LHCN-M2 (cell line): ENCODE measurements at regions not wholly inside any gene's neighbourhood (a gene's known extent, or its start where the extent isn't known, plus 50 kb on each side); places are given as distances from the start of the nearest gene placed in this dataset.

ENCODE experiments used
- DNase-seq: peaks from one replicate; pipeline ENCODE4 v3.0.0-alpha.2; 2012; ENCODE audit warnings: low read depth

DNA sequence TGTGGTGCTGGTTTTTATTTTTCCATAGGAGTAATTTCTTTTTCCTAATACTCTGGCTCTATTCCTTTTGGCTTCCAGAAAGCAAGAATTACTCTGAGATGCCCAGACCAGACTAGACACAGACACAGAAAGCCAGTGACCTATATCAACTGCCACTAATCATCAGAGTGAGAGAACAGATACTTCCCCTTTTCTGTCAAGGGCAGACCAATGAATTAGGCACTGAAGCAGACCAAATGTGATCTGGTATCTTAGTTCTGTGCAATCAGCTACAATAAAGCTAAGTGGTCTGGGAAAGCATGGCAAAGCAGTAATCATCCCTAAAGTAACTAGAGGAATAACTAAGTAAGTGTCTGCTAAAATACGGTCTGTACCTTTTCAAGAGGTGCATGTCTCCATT, 239.1 kb downstream of the ELAVL2 start:
- DNase-seq, result no peak

DNA sequence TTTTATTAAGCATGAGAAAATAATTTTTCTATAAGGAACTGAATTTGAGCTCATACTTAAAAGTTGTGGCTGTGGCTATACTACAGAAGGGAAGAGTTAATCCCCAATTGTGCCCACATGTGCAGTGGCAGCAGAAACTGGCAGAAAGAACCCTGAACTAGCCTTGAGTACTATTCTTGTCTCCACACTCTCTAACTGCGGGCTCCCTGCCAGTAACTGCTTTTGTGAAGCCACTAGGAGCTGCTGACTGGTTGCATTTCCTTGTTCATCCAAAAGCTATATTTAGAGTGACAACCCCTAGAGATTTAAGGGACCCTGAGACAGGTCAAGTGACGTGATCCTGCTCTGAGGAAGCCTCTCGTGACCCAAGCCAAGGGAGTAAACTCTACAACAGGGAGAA, 238.6 kb downstream of the ELAVL2 start:
- DNase-seq, result peak; percentile 55

DNA sequence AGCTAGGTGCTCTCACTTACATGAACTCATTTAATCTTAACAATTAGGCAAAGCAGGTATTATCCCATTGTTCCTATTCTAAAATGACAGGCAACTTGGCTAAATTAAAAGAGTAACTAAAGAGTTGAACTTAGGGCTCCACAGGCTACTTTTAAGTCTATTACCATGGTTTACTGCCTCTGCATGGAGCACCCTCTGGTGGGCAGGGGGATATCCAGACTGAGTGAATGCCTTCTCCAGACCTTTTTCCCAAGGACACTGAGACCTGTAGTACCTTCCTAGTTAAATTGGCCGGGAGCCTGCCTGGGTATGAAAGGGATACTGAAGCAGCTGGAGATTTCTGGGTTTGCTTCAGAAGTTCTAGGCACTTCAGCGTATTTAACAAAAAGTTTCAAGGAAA, 238.1 kb downstream of the ELAVL2 start:
- no peak for DNase-seq

DNA sequence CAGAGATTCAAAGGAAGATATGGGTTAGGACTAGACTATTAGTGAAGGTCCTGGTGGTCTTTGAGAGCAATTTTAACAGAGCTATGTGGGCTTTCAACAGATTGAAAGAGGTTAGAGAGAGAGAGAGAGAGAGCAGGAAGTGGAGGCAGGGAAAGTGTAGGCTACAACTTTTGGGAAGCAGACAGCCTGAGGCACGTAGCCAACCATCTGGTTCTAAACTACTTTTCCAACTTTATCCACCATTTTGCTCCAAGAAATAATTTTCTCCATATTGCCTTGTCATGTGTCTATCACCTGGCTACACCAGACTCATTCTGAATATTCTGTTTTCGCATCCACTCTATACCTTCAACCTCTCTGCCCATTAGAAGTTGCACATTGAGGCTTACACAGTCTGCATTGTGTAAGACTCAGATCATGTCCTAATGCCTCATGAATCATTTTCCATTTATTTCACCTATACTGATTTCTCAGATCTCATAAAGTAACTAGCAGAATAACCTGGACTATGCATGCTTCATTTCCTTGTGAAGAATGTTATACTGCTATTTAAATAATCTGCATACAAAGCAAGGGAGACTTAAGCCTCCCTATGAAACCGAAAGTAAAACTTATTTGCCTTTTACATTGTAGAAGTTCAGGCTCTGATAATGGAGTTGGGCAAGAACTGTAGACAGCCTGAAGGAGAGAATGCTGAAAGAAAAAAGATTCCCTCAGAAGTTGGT, 235.6 kb downstream of the ELAVL2 start:
- DNase-seq, result peak; percentile 22

DNA sequence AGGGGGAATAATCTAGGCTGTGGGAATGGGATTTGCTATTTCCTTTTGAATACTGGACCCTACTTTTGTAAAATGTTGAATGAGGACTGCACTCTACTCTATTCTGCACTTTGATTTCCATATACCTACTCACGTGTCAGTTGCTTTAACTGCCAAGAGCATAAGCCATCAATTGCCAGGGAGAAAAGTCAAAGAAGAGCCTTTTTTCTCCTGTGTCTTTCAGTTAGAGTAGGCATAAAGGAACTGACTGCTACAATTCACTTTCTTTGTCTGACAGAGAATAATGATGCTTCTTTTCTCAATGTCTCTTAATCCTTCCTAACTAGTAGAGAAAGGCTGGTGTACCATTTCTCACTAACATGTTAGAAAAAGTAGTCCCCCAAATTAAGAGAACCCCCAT, 231.6 kb downstream of the ELAVL2 start:
- DNase-seq, result no peak

DNA sequence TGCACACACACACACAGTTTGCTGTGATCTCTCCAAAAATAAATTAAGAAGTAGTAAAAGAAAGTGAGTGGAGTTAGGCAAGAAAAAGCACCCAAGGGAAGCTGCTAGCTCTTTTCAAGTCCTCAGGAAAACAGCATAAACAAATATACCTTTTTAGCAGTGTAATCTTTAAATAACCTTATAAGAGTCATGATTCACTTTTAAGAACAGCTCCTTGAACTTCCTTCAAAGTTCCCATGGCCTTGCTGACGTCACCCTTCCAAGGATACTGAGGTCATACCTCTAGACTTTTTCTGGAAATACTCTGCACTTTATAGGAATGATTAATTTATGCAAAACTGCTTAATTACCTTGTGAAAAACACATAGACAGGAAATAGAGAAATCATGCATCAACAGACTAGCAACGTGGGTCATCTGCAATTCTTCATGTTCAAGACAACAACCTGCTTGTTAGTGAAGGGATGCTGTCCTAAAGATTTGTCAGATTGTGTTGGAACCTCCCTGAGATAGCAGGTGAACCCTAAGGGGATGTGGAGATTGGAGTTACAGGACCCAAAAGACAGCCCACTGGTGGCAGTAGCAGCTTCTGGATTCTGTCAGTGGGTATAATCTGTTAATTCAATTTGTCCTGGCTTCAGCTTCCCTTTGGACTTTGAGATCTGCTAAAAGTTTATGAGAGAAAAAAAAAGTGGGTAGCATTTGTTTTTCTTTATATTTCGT, 229.0 kb downstream of the ELAVL2 start:
- DNase-seq, result no peak

DNA sequence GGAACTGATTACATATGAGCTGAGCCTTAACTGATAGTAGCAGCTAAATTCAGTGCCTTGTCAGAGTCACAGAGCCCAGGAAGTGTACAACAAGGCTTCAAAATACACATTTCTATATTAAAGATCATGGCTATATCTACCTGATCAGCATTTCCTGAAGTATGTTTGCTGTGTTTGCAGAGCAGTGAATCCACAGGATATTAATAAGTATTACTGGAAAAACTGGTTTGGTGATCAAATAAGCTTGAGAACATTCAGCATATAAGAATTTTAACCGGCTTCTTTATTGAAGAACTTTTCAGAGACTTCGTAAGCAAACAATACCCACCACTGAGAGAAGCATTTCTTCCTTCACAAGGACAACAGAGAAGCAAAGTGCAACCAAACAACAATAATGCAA, 227.0 kb downstream of the ELAVL2 start:
- no peak for DNase-seq

DNA sequence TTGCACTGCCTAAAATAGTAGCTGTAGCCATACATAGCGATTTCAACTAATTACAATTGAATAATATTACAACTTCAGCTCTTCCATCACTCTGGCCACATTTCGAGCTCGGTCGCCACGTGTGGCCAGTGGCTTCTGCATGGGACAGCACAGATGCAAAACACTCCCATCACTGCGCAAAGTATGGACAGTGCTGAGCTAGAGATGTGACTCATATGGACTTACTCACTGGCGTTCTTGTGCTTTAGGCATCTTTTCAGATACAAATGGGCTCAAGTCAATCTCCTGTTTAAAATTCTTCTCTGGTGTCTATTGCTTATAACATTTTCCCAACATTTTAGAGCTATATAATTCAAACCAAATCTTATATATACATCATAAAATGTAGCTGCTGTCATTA, 222.7 kb downstream of the ELAVL2 start:
- no peak for DNase-seq

DNA sequence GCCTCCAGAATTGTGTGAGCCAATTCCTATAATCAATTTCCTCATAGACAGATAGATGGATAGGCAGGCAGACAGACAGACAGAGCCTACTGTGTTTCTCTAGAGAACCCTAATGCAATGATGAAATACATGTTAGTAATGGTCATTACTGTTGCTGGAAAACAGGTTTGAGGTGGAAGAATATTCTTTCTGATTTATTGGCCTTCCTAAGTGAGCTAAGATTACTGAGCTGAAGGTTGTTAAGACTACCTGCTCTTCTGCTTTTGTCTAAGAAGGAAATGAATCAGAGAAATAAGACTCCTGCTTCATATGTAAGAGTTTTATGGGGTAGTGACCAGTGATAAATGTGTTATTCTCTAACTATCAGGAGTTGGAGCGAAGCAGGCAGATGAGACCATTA, 219.9 kb downstream of the ELAVL2 start:
- no peak for DNase-seq

DNA sequence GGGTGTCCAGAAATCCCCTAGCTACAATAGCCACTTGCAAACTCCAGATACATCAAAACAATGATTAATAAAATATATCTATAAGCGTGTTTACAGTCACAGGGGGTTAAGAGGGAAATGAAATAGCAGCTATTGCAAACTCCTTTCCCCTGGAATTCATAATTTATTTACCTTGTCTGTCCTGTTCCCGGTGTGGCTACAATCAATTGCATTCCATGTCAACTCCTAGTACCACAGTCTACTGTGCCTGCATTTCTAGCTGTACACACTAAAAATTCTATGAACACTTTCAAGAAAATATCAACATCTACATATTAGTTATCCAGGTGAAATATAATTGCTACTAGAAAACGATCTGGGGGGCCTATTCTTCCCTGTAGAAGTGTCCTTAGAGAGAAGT, 217.6 kb downstream of the ELAVL2 start:
- no peak for DNase-seq

DNA sequence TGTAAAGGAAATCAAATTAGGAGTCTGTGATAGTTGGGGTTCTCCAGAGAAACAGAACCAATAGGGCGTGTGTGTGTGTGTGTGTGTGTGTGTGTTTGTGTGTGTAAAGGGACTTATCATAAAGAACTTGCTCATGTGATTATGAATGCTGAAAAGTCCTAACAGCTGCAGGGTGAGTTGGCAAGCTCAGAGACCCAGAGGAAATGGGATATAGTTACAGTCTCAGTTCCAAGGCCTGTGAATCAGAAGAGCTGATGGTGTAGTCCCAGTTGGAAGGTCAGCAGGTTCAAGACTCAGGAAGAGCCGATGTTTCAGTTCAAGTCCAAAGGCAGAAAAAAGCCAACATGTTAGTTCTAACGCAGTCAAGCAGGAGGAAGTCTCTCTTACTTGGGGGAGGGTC, 214.2 kb downstream of the ELAVL2 start:
- peak; percentile 98 for DNase-seq

DNA sequence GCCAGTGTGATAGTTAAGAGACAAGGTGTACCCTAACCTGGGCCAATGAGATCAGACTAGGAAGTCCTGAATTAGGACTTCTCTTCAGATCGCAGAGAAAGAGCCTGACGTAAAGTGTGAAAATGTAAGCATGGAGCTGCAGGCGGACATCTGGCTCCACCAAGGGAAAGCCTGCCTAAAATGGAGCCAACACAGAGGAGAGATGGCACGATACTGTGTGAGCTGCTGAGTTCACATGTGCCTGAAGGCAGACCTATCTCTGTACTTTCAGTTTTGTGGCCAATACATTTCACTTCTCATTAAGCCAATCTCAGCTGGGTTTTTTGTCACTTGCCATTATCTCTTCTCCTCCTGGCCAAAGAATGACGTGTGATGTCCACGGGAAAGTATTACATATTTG, 210.5 kb downstream of the ELAVL2 start:
- no peak for DNase-seq

DNA sequence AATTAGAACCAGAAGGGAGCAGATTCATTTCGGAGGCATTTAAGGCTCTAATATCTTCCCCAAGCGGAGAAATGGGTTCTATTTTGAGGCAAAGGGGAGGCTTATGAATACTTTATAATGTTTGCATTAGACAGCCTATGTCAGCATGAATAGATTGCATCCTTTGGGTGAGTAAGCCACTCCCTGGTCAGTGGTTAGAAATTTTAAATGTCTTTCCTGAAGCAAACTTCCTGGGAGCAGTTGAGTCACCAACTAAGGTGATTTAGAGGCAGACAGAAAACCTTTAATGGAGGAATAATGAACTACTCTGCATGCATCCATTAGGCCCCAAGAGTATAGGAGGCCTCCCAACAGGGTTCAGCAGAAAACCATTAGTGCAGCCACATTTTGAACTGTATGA, 204.9 kb downstream of the ELAVL2 start:
- DNase-seq, result peak; percentile 44

DNA sequence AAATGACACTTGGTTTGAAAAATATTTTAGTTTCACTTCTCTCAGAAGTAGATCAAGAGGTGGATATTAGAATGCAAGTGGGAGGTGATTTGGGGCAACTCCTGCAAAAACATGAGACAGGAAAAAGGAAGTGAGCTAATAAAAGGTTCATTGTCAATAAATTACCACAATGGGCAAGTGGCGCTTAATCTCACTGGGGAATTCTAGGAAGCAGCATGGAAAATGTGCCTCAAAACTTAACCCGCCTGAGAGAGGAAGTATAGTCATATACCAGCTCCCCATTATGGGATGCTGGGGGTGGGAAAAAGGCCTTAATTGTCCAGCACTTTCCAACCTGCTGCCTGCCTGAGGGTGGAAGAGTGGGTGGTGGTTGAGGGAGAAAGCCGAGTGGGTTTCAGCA, 204.1 kb downstream of the ELAVL2 start:
- DNase-seq, result no peak

DNA sequence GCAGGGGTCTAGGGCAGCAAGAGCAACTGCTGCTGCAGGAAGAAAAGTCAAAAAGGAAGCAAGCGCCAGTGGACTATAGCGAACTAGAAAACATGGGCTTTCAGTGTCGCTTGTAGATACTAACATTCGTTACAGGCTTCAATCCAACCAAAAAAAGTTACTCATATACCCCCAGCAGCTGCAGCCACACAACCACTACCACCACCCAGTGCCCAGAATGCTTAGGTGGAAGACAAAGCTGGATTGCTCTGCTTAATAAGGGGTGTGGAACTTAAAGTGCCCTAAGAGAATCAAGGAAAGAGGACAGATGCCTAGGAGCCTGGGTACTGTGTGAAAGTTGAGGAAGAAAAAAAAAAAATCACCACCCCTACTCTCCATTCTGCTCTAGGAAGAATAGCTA, 203.6 kb downstream of the ELAVL2 start:
- no peak for DNase-seq

DNA sequence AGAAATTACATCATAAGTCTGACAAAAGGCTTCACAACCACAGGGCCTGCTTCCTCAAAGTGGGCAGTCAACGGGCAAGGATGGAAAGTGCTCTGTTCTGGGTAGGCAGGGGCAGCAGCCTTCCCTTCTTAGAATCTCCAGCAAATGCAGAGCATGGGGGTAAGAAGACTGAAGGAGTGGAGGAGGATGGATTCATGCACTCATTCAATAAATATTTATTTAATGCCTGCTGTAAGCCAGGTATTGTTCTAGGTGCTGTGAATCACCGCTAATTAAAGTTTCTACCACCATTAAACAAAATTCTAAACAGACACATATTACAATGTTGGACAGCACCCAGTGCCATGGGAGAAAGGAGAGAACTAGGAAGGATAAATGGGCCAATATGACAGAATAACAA, 195.6 kb downstream of the ELAVL2 start:
- DNase-seq, result no peak

DNA sequence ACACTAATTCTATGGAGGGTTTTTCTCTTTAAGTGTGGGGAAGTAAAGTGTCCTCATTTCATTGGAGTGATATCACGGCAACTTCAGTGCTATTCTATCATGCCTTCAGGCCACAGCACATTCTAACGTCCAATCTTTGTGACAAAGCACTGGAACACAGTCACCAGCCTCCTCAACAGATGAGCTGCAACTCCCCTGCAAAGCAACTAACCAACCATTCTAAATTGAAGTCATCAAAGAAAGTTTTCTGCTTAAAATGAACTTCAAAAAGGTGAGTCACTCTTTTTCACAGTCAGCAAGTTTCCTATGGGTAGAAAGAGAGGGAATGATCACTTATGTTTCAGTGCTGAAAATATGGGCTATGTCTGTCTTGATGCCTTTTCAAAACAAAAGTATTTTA, 190.8 kb downstream of the ELAVL2 start:
- DNase-seq, result no peak

DNA sequence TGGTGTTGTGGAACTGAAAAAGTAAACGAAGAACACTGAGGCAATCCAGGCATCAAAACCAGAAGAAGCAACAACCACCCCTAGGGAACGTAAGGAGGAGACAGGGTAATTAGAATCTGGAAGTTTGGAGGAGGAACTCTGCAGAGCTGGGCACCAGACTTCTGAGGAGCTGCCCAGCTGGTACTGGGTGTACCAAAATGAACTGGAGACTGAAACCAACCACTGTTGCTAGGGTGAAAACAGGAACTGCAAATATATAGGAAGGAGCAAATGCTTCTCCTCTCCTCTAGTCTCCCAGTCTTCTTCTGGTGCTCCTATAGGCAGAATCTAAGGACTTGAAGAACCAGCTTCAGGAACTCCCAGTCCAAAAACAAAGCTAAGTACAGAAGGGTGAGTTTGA, 189.8 kb downstream of the ELAVL2 start:
- DNase-seq, result no peak

DNA sequence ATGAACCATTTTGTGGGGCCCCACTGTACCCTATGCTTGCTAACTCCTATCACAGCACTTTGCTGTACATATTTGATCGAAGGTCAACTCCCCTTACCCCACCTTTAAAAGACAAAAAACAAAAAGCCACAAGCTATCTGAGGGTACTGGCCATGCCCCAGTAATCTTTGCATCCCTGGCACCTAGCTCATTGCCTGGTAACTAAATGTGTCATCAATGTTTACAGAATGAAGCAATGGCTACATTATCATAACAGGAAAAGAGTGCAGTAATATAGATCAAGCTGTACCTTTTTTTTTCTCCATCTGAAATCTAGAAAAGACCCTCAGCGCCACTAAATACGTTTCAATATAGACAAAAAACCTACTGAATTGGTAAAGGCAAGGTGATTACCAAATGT, 188.0 kb downstream of the ELAVL2 start:
- DNase-seq, result no peak

DNA sequence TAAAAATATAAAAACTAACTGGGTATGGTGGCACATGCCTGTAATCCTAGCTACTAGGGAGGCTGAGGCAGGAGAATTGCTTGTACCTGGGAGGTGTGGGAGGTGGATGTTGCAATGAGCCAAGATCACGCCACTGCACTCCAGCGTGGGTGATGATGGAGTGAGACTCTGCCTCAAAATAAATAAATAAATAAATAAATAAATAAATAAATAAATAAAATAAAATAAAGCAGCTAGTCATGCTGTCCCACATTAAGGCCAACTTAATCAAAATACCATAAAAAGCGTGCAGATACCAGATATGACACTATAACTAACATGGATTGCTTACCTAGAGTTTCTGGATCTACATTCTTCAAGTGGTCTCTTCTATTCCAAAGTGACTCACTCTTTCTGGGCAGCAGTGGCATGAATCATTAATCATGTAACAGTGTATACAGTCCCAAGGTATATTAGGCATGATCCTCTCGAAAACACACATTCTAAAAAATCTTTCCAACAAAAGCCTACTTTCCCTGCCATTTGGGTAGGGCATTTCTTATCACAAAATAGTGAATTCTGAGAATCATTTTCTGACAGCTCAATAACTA, 187.1 kb downstream of the ELAVL2 start:
- DNase-seq, result peak; percentile 47
